Adrenal gland (tissue), 5 donors: ENCODE measurements at regions not wholly inside any gene's neighbourhood (a gene's known extent, or its start where the extent isn't known, plus 50 kb on each side); places are given as distances from the start of the nearest gene placed in this dataset.

ENCODE experiments used
- CTCF ChIP-seq, 6 experiments: fragments of 450-650 bp in 4 of 6; fragments of 200-600 bp in 2 of 6; sonication (generic) in 1 of 6; IDR thresholded peaks; 1 replicate in 5 of 6; 2 replicates in 1 of 6; pipeline versions ENCODE4 v1.5.1 to v1.8.0; 2016 to 2021; ENCODE audit warnings: antibody characterized with exemption in 6 of 6, mild to moderate bottlenecking in 2 of 6, moderate library complexity in 1 of 6
- POLR2A ChIP-seq, 2 donors: fragments of 450-650 bp; IDR thresholded peaks; one replicate each; pipeline ENCODE4 v1.6.1; 2017; ENCODE audit warnings: antibody characterized with exemption in 2 of 2, mild to moderate bottlenecking in 2 of 2, moderate library complexity in 1 of 2
- donor health status: DM: no; HTN: no; CAD: no.

GRCh38 chr9:85430659-85431338 is 311.0 kb downstream of the AGTPBP1 start:
- TF ChIP-seq CTCF (IDR thresholded peaks at IDR 0.05) (no peak), POLR2A (IDR thresholded peaks at IDR 0.05) (no peak)
